OCI-LY1 (cell line): ENCODE measurements at regions not wholly inside any gene's neighbourhood (a gene's known extent, or its start where the extent isn't known, plus 50 kb on each side); places are given as distances from the start of the nearest gene placed in this dataset.
"Not testable (repeated sequence)": the region's sequence is repeated elsewhere in the genome, so short reads cannot be mapped to it uniquely, and the experiment has no call there.

ENCODE experiments used
- H2AFZ ChIP-seq: fragments of 200-600 bp; sonication (generic), shearing (Covaris generic); 2 replicates; pipeline ENCODE4 v1.6.0; 2014; ENCODE audit warnings: antibody characterized with exemption, mild to moderate bottlenecking, low read length
- H3F3A ChIP-seq: fragments of 200-600 bp; sonication (generic), shearing (Covaris generic); 2 replicates; pipeline ENCODE4 v1.6.0; 2014; ENCODE audit warnings: mild to moderate bottlenecking, antibody characterized with exemption, low read length, moderate library complexity; ENCODE audit not compliant: insufficient read depth
- H3K27ac ChIP-seq: fragments of 200-600 bp; sonication (generic); 2 replicates; pipeline ENCODE4 v1.5.1; 2014; ENCODE audit warnings: low read length, mixed run types, mild to moderate bottlenecking, low read depth; ENCODE audit not compliant: poor library complexity, severe bottlenecking
- H3K27me3 ChIP-seq: fragments of 200-600 bp; sonication (generic); 2 replicates; pipeline ENCODE4 v1.6.0; 2014; ENCODE audit warnings: antibody characterized with exemption, mild to moderate bottlenecking, low read length, moderate library complexity; ENCODE audit not compliant: insufficient read depth
- H3K36me3 ChIP-seq: fragments of 200-600 bp; sonication (generic); 2 replicates; pipeline ENCODE4 v1.6.1; 2014; ENCODE audit warnings: mild to moderate bottlenecking, antibody characterized with exemption, low read length, moderate library complexity, mixed read lengths; ENCODE audit not compliant: insufficient read depth
- H3K4me1 ChIP-seq: fragments of 200-600 bp; sonication (generic); 2 replicates; pipeline ENCODE4 v1.5.1; 2014; ENCODE audit warnings: mild to moderate bottlenecking, low read length, moderate library complexity; ENCODE audit not compliant: insufficient read depth, severe bottlenecking
- H3K4me2 ChIP-seq: fragments of 200-600 bp; sonication (generic), shearing (Covaris generic); 2 replicates; pipeline ENCODE4 v1.6.1; 2014; ENCODE audit warnings: low read length
- H3K4me3 ChIP-seq: fragments of 200-600 bp; sonication (generic); 2 replicates; pipeline ENCODE4 v1.5.1; 2014; ENCODE audit warnings: low read length, low read depth, mild to moderate bottlenecking, mixed read lengths; ENCODE audit not compliant: poor library complexity, severe bottlenecking
- H3K79me2 ChIP-seq: fragments of 200-600 bp; shearing (Covaris generic); 2 replicates; pipeline ENCODE4 v1.6.1; 2016; ENCODE audit warnings: mixed run types, low read length, mixed read lengths; ENCODE audit not compliant: insufficient read depth
- H3K9ac ChIP-seq: fragments of 200-600 bp; sonication (generic), shearing (Covaris generic); 2 replicates; pipeline ENCODE4 v1.6.1; 2014; ENCODE audit warnings: mild to moderate bottlenecking, low read length, mixed read lengths
- H3K9me2 ChIP-seq: fragments of 200-600 bp; sonication (generic), shearing (Covaris generic); 2 replicates; pipeline ENCODE4 v1.6.1; 2014; ENCODE audit warnings: low read depth, mild to moderate bottlenecking, low read length, mixed read lengths
- H3K9me3 ChIP-seq: fragments of 200-600 bp; shearing (Covaris generic); 2 replicates; pipeline ENCODE4 v1.6.1; 2014; ENCODE audit warnings: low read length, mixed read lengths
- H4K20me1 ChIP-seq: fragments of 200-600 bp; sonication (generic), shearing (Covaris generic); 2 replicates; pipeline ENCODE4 v1.6.0; 2016; ENCODE audit warnings: mild to moderate bottlenecking, low read length; ENCODE audit not compliant: insufficient read depth
- EZH2 ChIP-seq: fragments of 200-600 bp; sonication (generic), shearing (Covaris generic); IDR thresholded peaks from 2 replicates; pipeline ENCODE4 v1.8.0; 2017; ENCODE audit warnings: borderline replicate concordance, mixed run types, mild to moderate bottlenecking, antibody characterized with exemption, low read length, moderate library complexity, mixed read lengths
- TF ChIP-seq, protein P1 (sequence below): fragments of 200-600 bp; sonication (generic), shearing (Covaris generic); IDR thresholded peaks from 2 replicates; pipeline ENCODE4 v1.5.1; 2017; ENCODE audit warnings: mild to moderate bottlenecking, antibody characterized with exemption, low read length, moderate library complexity, mixed read lengths

GRCh38 chr3:150323770-150324169 lies 84.3 kb upstream of the TSC22D2 start:
- no peaks in the 10 kb centered on the region for H3F3A ChIP-seq
- H3K9me2 ChIP-seq = no peaks in the 10 kb centered on the region
- no peaks in the 10 kb centered on the region for H3K9me3 ChIP-seq
- no peaks in the 10 kb centered on the region for H4K20me1 ChIP-seq
- H3K27me3 ChIP-seq = no peaks in the 10 kb centered on the region
- no peaks in the 10 kb centered on the region for H3K4me1 ChIP-seq
- no peaks in the 10 kb centered on the region for H3K36me3 ChIP-seq
- no peak overlapping the region for H2AFZ ChIP-seq
- TF ChIP-seq, protein P1, sequence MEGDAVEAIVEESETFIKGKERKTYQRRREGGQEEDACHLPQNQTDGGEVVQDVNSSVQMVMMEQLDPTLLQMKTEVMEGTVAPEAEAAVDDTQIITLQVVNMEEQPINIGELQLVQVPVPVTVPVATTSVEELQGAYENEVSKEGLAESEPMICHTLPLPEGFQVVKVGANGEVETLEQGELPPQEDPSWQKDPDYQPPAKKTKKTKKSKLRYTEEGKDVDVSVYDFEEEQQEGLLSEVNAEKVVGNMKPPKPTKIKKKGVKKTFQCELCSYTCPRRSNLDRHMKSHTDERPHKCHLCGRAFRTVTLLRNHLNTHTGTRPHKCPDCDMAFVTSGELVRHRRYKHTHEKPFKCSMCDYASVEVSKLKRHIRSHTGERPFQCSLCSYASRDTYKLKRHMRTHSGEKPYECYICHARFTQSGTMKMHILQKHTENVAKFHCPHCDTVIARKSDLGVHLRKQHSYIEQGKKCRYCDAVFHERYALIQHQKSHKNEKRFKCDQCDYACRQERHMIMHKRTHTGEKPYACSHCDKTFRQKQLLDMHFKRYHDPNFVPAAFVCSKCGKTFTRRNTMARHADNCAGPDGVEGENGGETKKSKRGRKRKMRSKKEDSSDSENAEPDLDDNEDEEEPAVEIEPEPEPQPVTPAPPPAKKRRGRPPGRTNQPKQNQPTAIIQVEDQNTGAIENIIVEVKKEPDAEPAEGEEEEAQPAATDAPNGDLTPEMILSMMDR = no peak
- TF ChIP-seq EZH2 = no peak
- H3K79me2 ChIP-seq = no peaks in the 10 kb centered on the region
- H3K27ac ChIP-seq = no peak overlapping the region
- no peak overlapping the region for H3K9ac ChIP-seq
- H3K4me2 ChIP-seq = no peak overlapping the region
- no peak overlapping the region for H3K4me3 ChIP-seq

DNA sequence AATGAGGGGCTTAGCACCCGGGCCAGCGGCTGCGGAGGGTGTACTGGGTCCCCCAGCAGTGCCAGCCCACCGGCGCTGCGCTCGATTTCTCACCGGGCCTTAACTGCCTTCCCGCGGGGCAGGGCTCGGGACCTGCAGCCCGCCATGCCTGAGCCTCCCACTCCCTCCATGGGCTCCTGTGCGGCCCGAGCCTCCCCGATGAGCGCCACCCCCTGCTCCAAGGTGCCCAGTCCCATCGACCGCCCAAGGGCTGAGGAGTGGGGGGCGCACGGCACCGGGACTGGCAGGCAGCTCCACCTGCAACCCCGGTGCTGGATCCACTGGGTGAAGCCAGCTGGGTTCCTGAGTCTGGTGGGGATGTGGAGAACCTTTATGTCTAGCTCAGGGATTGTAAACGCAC lies 85.0 kb upstream of the TSC22D2 start:
- H3K27me3 ChIP-seq = not testable (repeated sequence)

GRCh38 chr3:150320971-150321370 lies 87.1 kb upstream of the TSC22D2 start:
- H3K27ac ChIP-seq, H3K9ac ChIP-seq, H2AFZ ChIP-seq, H3K4me3 ChIP-seq, H3K9me2 ChIP-seq, H3F3A ChIP-seq, H3K4me1 ChIP-seq, H3K79me2 ChIP-seq, H3K4me2 ChIP-seq, H3K27me3 ChIP-seq, H3K36me3 ChIP-seq, H4K20me1 ChIP-seq, H3K9me3 ChIP-seq: not testable (repeated sequence)

More for the DNA sequence above, 85.0 kb upstream of the TSC22D2 start:
- H3K4me3 ChIP-seq, H3K9ac ChIP-seq, H3K27ac ChIP-seq, H2AFZ ChIP-seq, H3K9me3 ChIP-seq, H4K20me1 ChIP-seq, H3K4me2 ChIP-seq, H3F3A ChIP-seq, H3K4me1 ChIP-seq, H3K36me3 ChIP-seq, H3K9me2 ChIP-seq, H3K79me2 ChIP-seq: not testable (repeated sequence)

DNA sequence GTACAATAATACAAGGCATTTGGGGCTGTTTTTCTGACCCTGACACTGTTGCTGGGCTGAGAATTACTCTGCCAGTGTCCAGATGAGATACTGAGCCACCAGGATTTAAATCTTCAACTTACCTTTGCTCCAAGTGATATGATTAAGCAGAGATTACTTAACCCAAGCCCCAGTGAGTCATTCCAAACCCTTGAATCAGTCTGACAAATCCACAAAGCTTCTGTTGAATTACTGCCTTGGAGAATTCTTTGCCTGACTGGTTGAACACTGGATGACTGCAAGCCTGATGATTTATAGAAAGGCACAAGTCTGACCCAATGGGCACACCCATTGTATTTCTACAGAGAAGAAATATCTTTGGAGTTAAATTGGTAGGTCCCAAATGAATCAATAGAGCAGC lies 88.2 kb upstream of the TSC22D2 start:
- Histone ChIP-seq H3K9me3 (no peaks in the 10 kb centered on the region), H3K4me1 (no peaks in the 10 kb centered on the region), H2AFZ (no peak overlapping the region), H3K9me2 (no peaks in the 10 kb centered on the region), H3K4me3 (no peak overlapping the region), H3K79me2 (no peaks in the 10 kb centered on the region), H3K9ac (no peak overlapping the region), H4K20me1 (no peaks in the 10 kb centered on the region), H3K27ac (no peak overlapping the region), H3K4me2 (no peak overlapping the region), H3K27me3 (no peaks in the 10 kb centered on the region), H3F3A (no peaks in the 10 kb centered on the region), H3K36me3 (no peaks in the 10 kb centered on the region)
- TF ChIP-seq, protein P1 = no peak
- no peak for TF ChIP-seq EZH2
